Activated CD4-positive, alpha-beta T cell treated with anti-CD3 and anti-CD28 coated beads for 4 hours (primary cell): ENCODE measurements at regions not wholly inside any gene's neighbourhood (a gene's known extent, or its start where the extent isn't known, plus 50 kb on each side); places are given as distances from the start of the nearest gene placed in this dataset.
"Not testable (repeated sequence)": the region's sequence is repeated elsewhere in the genome, so short reads cannot be mapped to it uniquely, and the experiment has no call there.

ENCODE experiments used
- DNase-seq, 2 donors: peaks; one replicate each; pipeline ENCODE4 v3.0.0-alpha.2; 2020

DNA sequence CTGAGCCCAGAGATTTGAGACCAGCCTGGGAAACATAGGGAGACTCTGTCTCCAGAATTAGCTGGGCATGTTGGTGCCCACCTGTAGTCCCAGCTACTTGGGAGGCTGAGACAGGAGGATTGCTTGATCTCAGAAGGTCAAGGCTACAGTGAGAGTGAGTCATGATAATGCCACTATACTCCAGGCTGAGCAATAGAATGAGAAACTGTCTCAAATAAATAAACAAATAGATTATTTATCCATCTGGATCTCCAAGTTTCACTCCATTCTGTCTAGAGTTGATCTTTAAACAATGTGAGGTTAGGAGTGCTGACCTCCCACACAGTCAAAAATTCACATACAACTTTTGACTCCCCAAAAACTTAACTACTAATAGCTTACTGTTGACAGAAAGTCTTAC, 106.8 kb upstream of the PALMD start:
- DNase-seq, result no peak

DNA sequence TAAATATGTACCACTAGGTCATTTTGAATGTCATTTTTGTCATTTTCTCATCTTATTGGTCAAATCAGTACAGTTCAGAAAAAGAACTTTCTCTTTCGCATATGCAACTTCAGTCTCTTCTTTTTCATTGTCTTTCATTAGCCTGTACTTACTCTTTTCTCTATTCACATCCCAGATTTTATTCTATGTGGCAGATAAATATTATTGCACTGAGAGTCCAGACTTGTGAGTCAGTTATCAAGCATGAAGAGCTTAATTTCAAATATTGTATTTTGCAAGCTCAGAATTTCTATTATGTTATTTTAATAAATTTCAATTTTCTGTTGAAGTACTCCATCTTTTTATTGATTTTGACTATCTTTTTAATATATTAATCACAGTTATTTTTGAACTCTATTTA, 105.2 kb upstream of the PALMD start:
- DNase-seq, result no peak

- DNase-seq, result no peak
Observed at GRCh38 chr1:99544328-99544727, 101.6 kb upstream of the PALMD start.

- no peak for DNase-seq
Observed at GRCh38 chr1:99546432-99547416, 99.2 kb upstream of the PALMD start.

DNA sequence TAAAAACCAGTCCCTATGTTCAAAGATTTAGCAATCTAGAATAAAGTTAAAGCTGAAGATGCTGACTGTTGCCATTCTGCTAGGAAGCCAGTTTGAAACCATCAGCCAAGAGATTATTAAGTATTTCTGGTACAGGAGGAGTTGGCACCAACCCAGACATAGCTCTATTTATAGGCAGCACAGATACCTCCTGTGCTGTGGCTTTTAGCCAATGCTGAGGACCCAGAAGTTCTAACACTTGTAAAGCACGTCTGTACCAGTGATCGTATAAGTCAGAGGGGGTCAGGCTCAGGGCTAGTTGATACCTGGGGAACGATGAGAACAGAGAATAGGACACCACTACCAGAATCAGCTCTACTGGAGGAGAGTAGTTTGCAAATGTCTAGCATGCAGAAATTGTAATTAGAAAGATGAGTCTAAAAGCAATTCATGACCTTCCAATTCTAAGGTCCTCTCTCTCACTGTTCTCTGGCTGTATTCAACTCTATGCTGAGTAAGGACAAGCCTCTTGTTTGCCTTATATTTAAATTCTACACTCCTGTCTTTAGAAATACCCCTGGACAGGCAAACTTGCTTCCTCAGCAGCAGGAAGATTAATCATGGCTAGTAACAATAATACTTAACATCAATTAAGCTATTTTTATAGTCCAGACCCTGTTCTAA, 96.8 kb upstream of the PALMD start:
- DNase-seq, result no peak

- DNase-seq, result no peak
Observed at GRCh38 chr1:99550198-99550597, 95.7 kb upstream of the PALMD start.

DNA sequence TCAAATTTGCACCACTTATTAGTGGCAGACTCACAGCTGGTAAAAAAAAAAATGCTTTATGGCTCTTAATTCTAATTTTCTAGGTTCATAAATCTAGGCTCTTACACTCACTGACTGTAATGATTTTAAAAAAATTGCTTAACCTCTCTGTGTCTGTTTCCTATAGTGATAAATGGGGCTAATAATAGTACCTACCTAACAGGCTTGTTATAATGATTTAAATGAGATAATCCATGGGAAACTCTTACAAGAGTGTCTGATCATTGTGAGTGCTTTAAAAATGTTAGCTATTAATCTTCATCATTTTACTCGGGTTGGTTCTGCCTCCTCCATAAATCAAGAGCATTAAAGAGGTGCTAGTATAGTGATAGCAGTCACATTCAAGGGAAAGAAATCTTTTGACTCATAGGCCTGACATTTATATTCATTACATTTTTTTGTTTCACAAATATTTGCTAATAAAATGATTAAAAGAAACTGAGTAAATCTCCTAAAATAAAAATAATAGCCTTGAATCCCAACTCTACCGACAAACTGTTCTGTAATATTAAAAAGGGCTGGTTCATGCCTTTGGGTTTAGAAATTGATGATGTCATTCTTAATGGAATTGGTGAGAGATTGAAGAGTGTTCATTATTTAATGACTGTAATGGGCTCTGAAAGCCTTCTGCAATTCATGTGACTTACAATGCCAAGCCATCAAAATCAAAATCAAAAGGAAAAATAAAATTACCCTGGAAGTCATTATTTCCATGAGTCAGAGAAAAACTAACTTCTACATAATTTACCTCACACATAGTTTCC, 93.9 kb upstream of the PALMD start:
- no peak for DNase-seq

GRCh38 chr1:99553301-99553700, 92.6 kb upstream of the PALMD start:
- no peak for DNase-seq

- not testable (repeated sequence) for DNase-seq
Observed at GRCh38 chr1:99553819-99554218, 92.1 kb upstream of the PALMD start.

DNA sequence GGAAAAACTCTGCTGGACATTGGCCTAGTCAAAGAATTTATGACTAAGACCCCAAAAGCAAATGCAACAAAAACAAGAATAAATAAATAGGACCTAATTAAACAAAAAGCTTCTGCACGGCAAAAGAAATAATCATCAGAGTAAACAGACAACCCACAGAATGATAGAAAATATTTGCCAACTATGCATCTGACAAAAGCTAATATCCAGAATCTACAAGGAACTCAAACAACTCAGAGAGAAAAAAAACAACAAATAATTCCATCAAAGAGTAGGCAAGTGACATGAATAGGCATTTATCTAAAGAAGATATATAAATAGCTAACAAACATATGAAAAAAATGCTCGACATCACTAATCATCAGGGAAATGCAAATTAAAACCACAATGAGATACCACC, 91.2 kb upstream of the PALMD start:
- DNase-seq, result no peak

DNA sequence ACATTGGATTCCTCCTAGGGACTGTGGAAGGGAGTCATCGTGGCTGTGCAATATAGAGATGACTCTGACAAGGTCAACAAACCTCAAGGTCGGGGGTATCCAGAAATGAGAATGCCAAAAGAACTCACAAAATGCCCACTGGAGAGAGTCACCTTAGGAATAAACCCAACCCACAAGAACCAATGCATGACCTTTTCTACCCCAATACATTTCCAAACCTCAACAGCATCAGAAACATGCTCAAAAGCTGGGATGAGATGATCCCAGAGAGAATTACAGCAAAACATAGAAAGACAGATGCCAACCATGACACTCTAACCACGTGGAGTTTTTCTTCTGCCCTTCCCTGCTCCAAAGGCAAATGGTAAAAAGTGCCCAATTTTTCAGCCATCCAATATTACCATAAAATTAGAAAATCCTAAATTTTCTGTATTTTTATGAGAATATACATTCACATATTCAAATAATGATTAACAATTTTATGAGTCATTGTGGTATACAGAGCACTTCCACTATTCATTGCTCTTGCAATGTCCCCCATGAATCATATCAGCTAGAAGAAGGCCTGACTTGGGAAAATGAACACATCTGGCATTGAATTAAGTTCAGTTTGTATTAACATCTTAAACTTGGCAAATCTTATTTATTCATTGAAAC, 88.2 kb upstream of the PALMD start:
- no peak for DNase-seq

DNA sequence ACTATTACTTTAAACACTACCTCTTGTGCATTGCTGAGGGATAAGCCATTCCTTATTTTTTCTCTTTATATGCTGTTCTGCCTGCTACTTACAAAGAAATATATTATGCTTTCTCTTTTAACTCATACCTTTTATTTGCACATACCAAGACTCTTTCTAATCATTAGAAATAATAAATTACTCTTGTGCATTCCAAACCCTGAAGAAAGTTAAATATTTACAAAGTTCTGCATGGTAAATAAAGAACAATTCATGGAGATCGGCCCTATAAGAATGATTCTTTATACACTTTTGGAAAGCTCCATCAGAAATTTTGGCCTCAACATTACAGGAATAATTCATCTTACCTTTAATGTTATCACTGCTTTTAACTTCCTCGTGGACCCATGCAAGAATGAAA, 86.7 kb upstream of the PALMD start:
- DNase-seq, result no peak

GRCh38 chr1:99560207-99561040, 85.5 kb upstream of the PALMD start:
- no peak for DNase-seq

DNA sequence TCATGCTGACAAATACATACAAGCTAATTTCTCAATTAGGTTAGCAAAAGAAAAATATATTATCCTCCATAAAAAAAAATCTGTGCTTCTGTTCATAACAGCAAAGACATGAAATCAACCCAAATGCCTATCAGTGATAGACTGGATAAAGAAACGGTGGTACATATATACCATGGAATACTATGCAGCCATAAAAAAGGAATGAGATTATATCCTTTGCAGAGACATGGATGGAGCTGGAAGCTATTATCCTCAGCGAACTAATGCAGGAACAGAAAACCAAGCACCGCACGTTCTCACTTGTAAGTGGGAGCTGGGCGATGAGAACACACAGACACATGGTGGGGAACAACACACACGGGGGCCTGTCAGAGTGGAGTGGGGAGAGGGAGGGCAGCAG, 84.0 kb upstream of the PALMD start:
- DNase-seq, result no peak

GRCh38 chr1:99565606-99566289, 80.2 kb upstream of the PALMD start:
- DNase-seq, result no peak

DNA sequence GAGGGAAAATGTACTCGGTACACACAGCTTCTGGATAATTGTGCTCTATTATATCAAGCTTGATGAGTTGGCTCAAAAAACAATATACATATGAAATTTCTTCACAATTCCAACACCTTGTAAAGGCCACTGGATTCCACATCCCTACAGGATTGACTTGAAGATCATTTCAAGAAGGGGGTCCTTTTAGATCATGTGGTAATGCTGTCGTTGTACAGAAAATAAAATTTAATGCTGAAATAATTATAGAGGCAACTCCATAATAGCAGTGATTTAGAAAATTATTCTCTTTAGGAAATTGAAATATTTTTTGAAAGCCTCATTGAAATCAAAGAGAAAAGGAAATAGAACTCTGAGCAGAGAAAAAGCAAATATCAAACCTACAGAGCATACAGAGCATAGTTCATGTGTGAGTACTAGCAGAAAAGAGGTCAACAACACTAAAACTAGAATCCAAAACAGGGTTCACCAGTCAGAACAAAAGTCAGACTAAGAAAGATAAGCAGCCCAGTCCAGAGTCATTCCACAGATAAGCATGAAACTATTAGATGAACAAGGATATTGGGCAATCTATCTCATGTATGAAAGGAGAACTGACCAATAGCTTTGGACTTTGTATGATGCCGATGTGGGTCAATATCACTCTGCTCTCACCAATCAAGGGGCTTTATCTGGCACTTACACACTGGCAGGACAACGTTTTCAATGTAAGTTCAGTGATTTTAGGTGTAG, 79.5 kb upstream of the PALMD start:
- no peak for DNase-seq

DNA sequence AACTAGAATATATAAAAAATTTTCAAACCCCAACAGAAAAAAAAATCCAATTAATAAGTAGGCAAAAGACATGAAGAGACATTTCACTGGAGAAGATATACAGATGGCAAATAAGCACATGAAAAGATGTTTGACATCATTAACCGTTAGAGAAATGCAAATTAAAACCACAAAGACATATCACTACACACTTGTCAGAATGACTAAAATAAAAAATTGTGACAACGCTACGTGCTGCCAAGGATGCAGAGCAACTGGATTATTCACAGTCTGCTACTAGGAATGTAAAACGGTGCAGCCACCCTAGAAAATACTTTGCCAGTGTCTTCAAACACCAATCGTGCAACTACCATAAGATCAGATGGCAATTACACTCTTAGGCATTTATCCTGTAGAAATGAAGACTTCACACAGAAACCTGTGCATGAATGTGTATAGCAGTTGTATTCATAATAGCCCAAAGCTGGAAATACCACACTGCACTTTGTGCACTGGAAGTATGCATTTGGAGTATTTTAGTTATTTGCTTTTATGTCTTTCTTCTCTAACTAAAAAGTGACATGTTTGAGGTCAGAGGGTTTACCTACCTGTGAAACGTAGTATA, 75.3 kb upstream of the PALMD start:
- DNase-seq, result no peak

- no peak for DNase-seq
Observed at GRCh38 chr1:99571092-99571734, 74.7 kb upstream of the PALMD start.

DNA sequence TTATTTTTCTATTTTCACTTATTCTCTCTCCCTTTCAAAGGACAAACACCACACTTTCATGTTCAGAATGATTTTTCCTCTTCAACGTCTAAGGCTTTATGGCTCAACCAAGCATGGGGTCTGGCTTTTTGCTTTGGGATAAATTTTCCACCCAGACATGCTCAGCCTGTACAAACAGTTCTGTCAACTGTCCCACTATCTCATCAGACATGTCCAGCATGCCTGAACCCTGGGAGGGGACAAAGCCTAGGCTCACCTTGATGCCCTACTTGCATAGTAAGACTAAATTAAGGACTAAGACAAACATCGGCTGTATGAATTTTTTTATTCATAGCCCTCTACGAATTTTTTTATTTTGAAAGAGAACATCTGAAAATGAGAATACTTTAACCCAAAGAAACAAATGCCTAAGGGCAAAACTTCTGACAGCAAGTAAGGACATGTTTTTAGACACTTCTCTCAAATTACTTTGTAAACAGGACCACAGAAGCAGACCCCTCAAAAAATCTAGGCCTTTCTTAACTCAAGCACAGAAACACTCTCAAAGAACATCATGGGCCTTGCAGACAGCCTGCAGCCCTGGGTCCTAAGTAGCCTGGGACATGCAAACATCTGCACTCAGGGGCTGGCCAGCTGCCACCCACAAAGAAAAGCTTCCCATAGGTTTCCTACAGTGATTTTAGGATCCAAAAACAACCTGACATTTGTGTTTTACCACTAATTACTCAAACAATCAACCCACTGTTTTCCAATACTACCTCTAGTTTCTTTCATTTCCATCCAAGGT, 72.3 kb upstream of the PALMD start:
- no peak for DNase-seq
